Type B pancreatic cell (in vitro differentiated cells): ENCODE measurements at regions not wholly inside any gene's neighbourhood (a gene's known extent, or its start where the extent isn't known, plus 50 kb on each side); places are given as distances from the start of the nearest gene placed in this dataset.

Experiments used
- DNase-seq: peaks from one replicate; pipeline ENCODE4 v3.0.0; 2021; ENCODE audit warnings: mixed read lengths; ENCODE audit not compliant: unreplicated experiment; ENCODE audit errors: extremely low spot score
- H3K27ac Mint-ChIP-seq: 2 replicates; pipeline ENCODE4 v1.8.0; 2021; ENCODE audit warnings: mild to moderate bottlenecking, mixed read lengths
- H3K27me3 Mint-ChIP-seq: 2 replicates; pipeline ENCODE4 v1.8.0; 2021; ENCODE audit warnings: mixed read lengths
- H3K36me3 Mint-ChIP-seq: 2 replicates; pipeline ENCODE4 v1.8.0; 2021; ENCODE audit warnings: mixed read lengths
- H3K4me1 Mint-ChIP-seq: one replicate; pipeline ENCODE4 v1.8.0; 2021; ENCODE audit warnings: mixed read lengths; ENCODE audit not compliant: unreplicated experiment
- H3K4me3 Mint-ChIP-seq: 2 replicates; pipeline ENCODE4 v1.8.0; 2021; ENCODE audit warnings: mild to moderate bottlenecking, mixed read lengths
- H3K9me3 Mint-ChIP-seq: 2 replicates; pipeline ENCODE4 v1.8.0; 2021; ENCODE audit warnings: mixed read lengths
- CTCF ChIP-seq: fragments of 200-600 bp; sonication (generic); conservative IDR thresholded peaks from 2 replicates; pipeline ENCODE4 v1.5.0; 2021; ENCODE audit warnings: antibody characterized with exemption, mild to moderate bottlenecking

GRCh38 chr20:55155360-55155759 is 680.0 kb downstream of the DOK5 start:
- Mint-ChIP-seq H3K4me3 (no peak overlapping the region), H3K36me3 (no peaks in the 10 kb centered on the region), H3K9me3 (no peaks in the 10 kb centered on the region)

GRCh38 chr20:55153001-55153645 is 677.7 kb downstream of the DOK5 start:
- H3K36me3 Mint-ChIP-seq = no peaks in the 10 kb centered on the region

More at GRCh38 chr20:55155360-55155759, 680.0 kb downstream of the DOK5 start:
- H3K27ac Mint-ChIP-seq = no peak overlapping the region
- no peak for DNase-seq
- H3K27me3 Mint-ChIP-seq = peaks cover 4% of the 10 kb centered on the region
- TF ChIP-seq CTCF = no peak
- peaks cover 5% of the 10 kb centered on the region for H3K4me1 Mint-ChIP-seq

GRCh38 chr20:55151171-55151570 is 675.8 kb downstream of the DOK5 start:
- TF ChIP-seq CTCF = no peak
- DNase-seq = no peak
- Mint-ChIP-seq H3K4me1 (peaks cover 5% of the 10 kb centered on the region), H3K36me3 (no peaks in the 10 kb centered on the region), H3K4me3 (no peak overlapping the region), H3K27ac (no peak overlapping the region), H3K27me3 (peaks cover 3% of the 10 kb centered on the region), H3K9me3 (no peaks in the 10 kb centered on the region)

More at GRCh38 chr20:55153001-55153645, 677.7 kb downstream of the DOK5 start:
- Mint-ChIP-seq H3K4me1 (peaks cover 5% of the 10 kb centered on the region), H3K27me3 (peaks cover 6% of the 10 kb centered on the region), H3K9me3 (no peaks in the 10 kb centered on the region), H3K27ac (no peak overlapping the region), H3K4me3 (no peak overlapping the region)
- no peak for DNase-seq
- TF ChIP-seq CTCF = no peak

- no peak overlapping the region for H3K4me3 Mint-ChIP-seq
- TF ChIP-seq CTCF = no peak
These were observed 668.2 kb downstream of the DOK5 start for GRCh38 chr20:55143601-55144000.

GRCh38 chr20:55142932-55143331 is 667.5 kb downstream of the DOK5 start:
- Mint-ChIP-seq H3K4me3 (no peak overlapping the region), H3K27ac (no peak overlapping the region), H3K9me3 (no peaks in the 10 kb centered on the region), H3K4me1 (no peaks in the 10 kb centered on the region), H3K27me3 (peaks cover 3% of the 10 kb centered on the region), H3K36me3 (no peaks in the 10 kb centered on the region)
- no peak for DNase-seq
- TF ChIP-seq CTCF = no peak

More at GRCh38 chr20:55143601-55144000, 668.2 kb downstream of the DOK5 start:
- peaks cover 3% of the 10 kb centered on the region for H3K27me3 Mint-ChIP-seq
- no peaks in the 10 kb centered on the region for H3K4me1 Mint-ChIP-seq
- H3K36me3 Mint-ChIP-seq = no peaks in the 10 kb centered on the region
- no peak for DNase-seq
- H3K9me3 Mint-ChIP-seq = no peaks in the 10 kb centered on the region
- H3K27ac Mint-ChIP-seq = no peak overlapping the region

- no peak for DNase-seq
- Mint-ChIP-seq H3K9me3 (no peaks in the 10 kb centered on the region), H3K36me3 (no peaks in the 10 kb centered on the region), H3K4me3 (no peak overlapping the region), H3K4me1 (no peaks in the 10 kb centered on the region), H3K27me3 (peaks cover 10% of the 10 kb centered on the region), H3K27ac (no peak overlapping the region)
- TF ChIP-seq CTCF = no peak
These were observed 665.2 kb downstream of the DOK5 start for GRCh38 chr20:55140631-55141030.
